Activated naive CD8-positive, alpha-beta T cell (primary cell): ENCODE measurements at regions not wholly inside any gene's neighbourhood (a gene's known extent, or its start where the extent isn't known, plus 50 kb on each side); places are given as distances from the start of the nearest gene placed in this dataset.

Experiments
- H3K27ac Mint-ChIP-seq: one replicate; pipeline ENCODE4 v1.8.0; 2021; ENCODE audit warnings: mixed read lengths
- H3K27me3 Mint-ChIP-seq: one replicate; pipeline ENCODE4 v1.8.0; 2021; ENCODE audit warnings: mixed read lengths
- H3K36me3 Mint-ChIP-seq: one replicate; pipeline ENCODE4 v1.8.0; 2021; ENCODE audit warnings: mixed read lengths
- H3K4me1 Mint-ChIP-seq: one replicate; pipeline ENCODE4 v1.8.0; 2021; ENCODE audit warnings: low read depth, mixed read lengths
- H3K4me3 Mint-ChIP-seq: one replicate; pipeline ENCODE4 v1.8.0; 2021; ENCODE audit warnings: mild to moderate bottlenecking, mixed read lengths
- H3K9me3 Mint-ChIP-seq: one replicate; pipeline ENCODE4 v1.8.0; 2021; ENCODE audit warnings: low read depth, mixed read lengths

DNA sequence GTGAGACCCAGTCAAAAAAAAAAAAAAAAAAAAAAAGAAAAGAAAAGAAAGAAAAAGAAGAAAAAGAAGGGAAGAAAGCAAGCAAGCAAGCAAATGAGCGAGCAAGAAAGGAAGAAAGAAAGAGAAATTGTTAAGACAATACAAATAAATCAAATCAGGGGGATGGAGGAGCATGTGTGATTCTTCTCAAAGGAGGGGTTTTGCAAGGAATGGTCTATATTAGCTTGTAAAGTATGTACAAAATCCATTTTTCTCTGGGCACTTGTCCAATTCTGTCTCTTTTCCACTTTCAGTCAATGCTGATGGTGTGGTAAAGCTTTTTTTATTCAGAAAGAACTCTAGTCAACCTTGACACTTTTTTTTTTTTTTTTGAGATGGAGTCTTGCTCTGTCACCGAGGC is 133.7 kb upstream of the TNFAIP3 start:
- Mint-ChIP-seq H3K27me3 (peaks cover 1% of the 10 kb centered on the region), H3K4me1 (peaks cover 23% of the 10 kb centered on the region), H3K4me3 (no peak overlapping the region), H3K36me3 (peaks cover 3% of the 10 kb centered on the region), H3K9me3 (no peaks in the 10 kb centered on the region), H3K27ac (no peak overlapping the region)

DNA sequence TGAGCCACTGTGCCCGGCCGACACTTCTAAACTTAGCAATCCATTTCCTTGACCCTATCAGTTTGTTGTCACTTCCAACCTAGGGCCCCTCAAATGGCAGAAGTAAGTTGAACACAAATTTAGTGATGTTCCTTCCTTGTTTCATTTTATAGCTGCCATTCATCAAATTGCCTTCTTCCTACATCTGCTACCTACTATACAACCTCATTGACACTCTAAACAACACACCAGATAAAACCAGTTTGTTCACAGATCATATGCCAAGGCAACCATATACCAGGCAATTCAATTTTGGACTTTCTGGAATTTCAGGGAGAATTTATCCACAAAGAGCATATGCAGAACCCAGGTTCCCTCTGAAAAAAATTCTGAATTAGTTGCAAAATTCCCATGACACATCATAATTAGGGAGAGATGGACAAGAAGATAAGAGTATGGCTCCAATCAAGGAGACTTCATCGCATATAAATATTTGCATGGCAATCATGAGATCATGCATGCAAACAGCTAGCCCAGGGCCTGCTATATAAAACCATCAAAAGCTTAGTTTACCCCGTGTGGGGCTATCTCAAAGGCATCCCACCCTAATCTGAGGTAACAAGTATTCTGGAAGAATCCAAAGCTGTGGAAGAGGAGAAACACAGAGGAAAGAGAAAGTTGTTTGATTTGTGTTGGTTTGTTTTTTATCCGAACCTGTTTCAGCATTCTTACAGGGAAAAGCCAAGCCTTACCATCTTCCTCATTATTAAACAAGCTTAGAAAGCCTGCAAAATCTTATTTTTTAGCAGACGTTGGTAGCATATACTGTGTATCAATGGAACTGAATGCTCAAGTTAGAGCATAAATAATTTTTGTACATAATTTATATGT is 132.8 kb upstream of the TNFAIP3 start:
- Mint-ChIP-seq H3K9me3 (no peaks in the 10 kb centered on the region), H3K4me3 (no peak overlapping the region)

DNA sequence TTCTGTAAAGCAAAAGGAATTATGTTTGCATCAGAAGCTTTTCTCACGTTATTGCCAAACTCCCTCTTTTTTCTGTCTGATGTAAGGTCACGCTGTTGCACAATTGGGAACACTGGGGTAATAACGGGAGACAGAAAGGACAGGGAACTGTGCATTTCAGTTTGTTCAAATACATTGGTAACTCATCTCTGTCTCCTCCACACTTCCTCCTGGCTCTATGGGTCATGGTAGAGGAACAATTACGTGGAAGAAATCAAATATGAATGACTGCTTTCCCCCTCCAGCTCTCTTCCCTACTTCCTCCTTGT is 132.2 kb upstream of the TNFAIP3 start:
- Mint-ChIP-seq H3K36me3 (peaks cover 3% of the 10 kb centered on the region), H3K4me1 (peaks cover 24% of the 10 kb centered on the region), H3K27ac (no peak overlapping the region), H3K9me3 (no peaks in the 10 kb centered on the region), H3K27me3 (peaks cover 1% of the 10 kb centered on the region), H3K4me3 (no peak overlapping the region)

More for the DNA sequence above, 132.8 kb upstream of the TNFAIP3 start:
- H3K36me3 Mint-ChIP-seq, result peaks cover 3% of the 10 kb centered on the region
- no peak overlapping the region for H3K27ac Mint-ChIP-seq
- H3K4me1 Mint-ChIP-seq, result peaks cover 24% of the 10 kb centered on the region
- H3K27me3 Mint-ChIP-seq, result peaks cover 1% of the 10 kb centered on the region

DNA sequence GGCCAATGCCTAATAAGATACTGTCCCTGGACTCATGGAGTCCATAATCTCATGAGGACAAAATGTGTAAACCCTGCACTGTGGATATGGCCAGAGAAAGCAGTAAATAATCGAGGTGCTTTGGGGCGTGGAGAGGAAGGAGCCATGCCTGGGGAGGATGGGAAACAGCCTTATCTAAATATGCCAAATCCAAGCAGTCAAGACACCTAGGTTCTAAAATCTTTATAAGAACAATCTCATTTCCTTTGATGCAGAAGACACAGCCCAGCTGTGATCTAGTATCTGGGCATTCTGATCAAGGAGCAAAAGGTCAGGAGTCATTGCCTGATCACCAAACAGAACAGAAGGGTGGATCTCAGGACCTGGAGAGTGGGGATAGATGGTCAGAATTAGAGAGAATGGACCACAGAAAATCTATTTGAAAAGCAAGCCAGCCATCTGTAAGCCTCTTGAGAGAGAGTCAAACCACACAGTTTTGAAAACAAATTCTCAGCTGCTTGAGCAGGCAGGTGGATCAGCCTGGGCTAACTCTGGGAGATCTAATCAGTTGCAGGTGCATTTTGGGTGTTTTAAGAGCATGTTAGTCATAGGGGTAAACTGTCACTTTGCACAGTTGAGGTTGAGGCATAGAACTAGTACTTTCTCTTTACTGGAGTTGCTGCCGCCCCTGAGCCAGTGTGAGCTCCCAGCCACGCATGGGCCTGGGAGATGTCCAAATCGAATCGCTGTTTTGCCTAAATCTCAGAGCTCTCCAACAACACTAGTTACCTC is 130.8 kb upstream of the TNFAIP3 start:
- Mint-ChIP-seq H3K27ac (peak overlapping the region; percentile 68), H3K9me3 (no peaks in the 10 kb centered on the region), H3K4me1 (peaks cover 24% of the 10 kb centered on the region), H3K27me3 (peaks cover 1% of the 10 kb centered on the region), H3K36me3 (peaks cover 3% of the 10 kb centered on the region), H3K4me3 (no peak overlapping the region)

DNA sequence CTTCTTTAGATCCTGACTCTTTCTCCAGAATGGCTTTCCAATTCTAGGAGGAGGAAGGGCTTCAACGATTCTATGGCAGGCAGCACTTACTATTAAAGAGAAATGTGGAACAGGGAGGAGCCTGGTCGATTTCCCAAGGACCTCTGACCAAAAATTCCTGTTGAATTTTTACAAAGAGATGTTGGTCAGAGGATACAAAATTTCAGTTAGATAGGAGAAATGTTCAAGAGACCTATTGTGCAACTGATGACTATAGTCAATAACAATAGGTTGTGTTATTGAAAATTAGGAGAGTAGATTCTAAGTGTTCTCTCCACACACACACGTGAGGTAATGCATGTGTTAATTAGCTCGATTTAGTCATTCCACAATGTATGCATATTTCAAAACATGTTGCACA is 130.1 kb upstream of the TNFAIP3 start:
- peaks cover 1% of the 10 kb centered on the region for H3K27me3 Mint-ChIP-seq

DNA sequence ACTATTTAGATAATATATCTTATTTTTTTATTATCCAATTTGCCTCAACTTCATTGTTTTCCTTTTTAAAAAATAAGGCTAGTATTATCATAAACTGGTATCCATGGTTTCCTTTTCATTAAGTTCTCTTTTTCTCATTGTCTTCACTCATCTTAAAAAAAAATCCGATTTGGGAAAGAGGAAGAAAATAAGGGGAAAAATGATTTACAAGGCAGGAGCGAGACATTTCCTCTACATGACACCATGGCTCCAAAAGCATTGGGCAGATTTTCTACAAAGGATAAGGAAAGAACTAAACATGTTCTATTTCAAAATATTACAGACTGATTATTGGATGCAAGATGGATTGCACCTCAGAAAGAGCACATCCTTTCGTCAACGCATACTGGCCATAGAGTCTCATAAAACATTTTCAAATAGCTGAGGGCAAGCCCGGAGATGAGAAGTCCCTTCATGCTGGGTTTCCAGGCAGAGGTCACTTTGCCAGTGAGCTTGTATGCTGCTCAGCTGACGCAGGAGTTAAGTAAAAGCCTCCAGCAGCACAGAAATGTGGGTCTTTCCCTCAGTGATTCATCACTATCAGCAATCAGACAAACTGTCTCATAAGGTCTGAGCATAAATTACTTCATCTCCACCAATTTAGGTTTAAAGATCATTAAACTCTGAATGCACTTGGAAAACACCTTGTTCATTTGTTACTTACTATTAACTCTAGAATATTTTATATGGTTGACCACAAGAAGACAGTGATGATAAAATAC is 129.0 kb upstream of the TNFAIP3 start:
- H3K4me1 Mint-ChIP-seq, result peaks cover 24% of the 10 kb centered on the region
- no peaks in the 10 kb centered on the region for H3K9me3 Mint-ChIP-seq
- peaks cover 3% of the 10 kb centered on the region for H3K36me3 Mint-ChIP-seq
- peaks cover 1% of the 10 kb centered on the region for H3K27me3 Mint-ChIP-seq
- H3K27ac Mint-ChIP-seq, result no peak overlapping the region
- H3K4me3 Mint-ChIP-seq, result no peak overlapping the region

More for the DNA sequence above, 130.1 kb upstream of the TNFAIP3 start:
- Mint-ChIP-seq H3K27ac (no peak overlapping the region), H3K9me3 (no peaks in the 10 kb centered on the region), H3K4me1 (peaks cover 24% of the 10 kb centered on the region), H3K36me3 (peaks cover 3% of the 10 kb centered on the region), H3K4me3 (no peak overlapping the region)

DNA sequence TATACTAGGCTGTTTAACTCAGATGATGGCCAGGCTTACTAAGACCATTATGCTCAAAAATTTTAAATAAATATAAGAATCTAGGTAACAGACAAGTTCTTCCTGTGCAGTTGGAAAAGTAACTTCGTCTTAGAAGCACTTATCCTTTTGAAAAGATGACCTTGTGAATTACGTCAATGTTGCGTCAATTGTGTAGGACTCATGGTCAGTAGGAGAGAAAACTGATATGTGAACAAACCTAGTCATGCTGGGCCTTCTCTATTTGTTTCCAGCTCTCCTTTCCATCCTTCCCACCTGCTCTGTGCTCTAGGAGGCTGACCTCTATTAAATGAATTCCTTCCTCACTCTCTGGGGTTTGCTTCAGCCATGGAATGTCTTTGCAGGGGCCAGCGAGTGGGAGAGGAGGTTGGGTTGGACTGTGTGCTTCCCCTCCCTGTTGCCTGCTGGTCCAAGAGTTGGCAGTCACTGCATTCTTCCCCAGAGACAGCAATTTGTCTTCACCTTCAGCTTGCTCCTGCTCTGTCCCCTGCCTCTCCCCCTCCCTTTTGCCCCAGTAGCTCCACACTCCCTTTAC is 128.0 kb upstream of the TNFAIP3 start:
- peaks cover under 1% of the 10 kb centered on the region for H3K27me3 Mint-ChIP-seq
- H3K9me3 Mint-ChIP-seq, result no peaks in the 10 kb centered on the region
- peaks cover 28% of the 10 kb centered on the region for H3K4me1 Mint-ChIP-seq
- H3K36me3 Mint-ChIP-seq, result peaks cover 1% of the 10 kb centered on the region
- H3K4me3 Mint-ChIP-seq, result no peak overlapping the region
- H3K27ac Mint-ChIP-seq, result no peak overlapping the region

DNA sequence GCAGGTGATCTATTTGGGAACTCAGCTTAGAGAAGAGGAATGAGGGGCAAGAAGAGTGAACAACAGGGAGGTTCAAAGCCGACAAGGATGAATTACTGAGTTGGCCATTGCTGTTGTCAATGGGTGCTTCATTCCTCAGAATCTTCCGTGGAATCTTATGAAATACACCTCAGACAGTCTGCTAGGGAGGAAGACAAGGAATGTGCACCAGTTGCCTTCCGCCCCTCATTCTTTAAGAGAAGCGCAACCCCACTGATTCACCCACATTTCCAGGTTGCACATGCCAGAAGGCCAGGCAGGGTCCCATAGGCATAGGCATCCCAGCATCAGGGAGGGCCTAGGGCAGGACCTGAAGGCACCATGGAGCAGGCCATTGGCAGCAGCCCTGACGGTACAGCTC is 127.5 kb upstream of the TNFAIP3 start:
- H3K4me1 Mint-ChIP-seq, result peaks cover 28% of the 10 kb centered on the region
- no peak overlapping the region for H3K27ac Mint-ChIP-seq

DNA sequence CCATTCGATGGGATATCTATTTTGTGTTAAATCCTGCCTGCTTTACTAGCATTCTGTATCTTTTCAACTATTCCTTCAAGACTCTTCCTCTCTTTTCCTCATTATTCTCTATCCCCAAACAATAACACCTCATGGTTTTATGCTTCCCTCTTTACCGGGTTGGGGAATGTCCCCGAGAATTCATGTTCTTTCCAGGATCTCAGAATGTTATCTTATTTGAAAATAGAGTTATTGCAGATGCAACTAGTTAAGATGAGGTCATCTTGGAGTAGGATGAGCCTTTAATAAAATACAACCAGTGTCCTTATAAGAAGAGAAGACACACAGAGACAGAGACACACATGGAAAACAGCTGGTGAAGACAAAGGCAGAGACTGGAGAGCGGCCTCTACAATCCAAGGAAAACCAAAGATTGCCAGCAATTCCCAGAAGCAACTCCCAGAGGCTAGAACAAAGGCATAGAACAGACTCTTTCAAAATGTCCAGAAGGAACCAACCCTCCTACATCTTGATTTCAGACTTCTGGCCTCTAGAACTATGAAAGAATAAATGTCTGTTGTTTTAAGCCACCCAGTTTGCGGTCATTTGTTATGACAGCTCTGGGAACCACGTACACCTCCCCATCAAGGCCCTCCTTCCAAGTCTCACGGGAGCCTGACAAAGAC is 126.8 kb upstream of the TNFAIP3 start:
- Mint-ChIP-seq H3K4me1 (peaks cover 28% of the 10 kb centered on the region), H3K4me3 (no peak overlapping the region), H3K36me3 (no peaks in the 10 kb centered on the region), H3K9me3 (no peaks in the 10 kb centered on the region), H3K27ac (no peak overlapping the region), H3K27me3 (no peaks in the 10 kb centered on the region)

More for the DNA sequence above, 127.5 kb upstream of the TNFAIP3 start:
- no peaks in the 10 kb centered on the region for H3K9me3 Mint-ChIP-seq
- no peaks in the 10 kb centered on the region for H3K36me3 Mint-ChIP-seq
- no peaks in the 10 kb centered on the region for H3K27me3 Mint-ChIP-seq
- no peak overlapping the region for H3K4me3 Mint-ChIP-seq

DNA sequence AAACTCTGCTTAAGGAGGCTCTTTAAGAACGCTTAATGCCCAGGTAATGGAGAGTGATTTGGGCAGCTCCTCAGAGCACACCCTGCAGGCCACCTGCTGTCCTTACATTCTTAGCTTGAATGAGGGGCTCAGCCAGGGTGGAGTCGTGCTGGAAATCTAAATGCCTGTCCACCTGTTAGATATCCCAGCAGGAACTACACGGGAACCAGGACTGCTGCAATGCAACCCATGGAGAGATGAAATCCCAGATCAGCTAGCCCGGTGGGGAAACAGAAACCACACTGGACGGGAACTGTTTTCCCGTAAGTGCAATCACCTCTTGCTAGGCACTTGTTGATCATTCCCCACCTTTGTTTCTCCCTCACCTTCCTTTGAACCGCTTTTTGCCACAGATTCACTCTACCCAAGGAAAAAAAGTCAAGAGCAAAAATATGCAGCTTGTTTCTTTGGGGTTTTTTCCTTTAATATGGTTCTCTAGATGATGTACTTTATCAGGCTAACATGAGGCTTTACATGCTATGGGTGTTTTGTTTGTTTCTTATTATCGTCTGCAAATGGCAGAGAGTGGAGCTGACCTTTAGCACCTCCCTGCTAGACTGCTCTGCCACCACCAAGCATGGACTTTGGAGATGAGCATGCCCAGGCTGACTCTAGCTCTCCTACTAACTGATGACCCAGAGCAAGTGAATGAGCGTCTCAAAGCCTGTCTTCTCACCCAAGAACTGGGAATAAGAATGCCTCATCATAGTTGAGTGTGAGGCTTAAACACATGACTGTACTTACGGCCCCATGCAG is 125.9 kb upstream of the TNFAIP3 start:
- no peak overlapping the region for H3K27ac Mint-ChIP-seq

DNA sequence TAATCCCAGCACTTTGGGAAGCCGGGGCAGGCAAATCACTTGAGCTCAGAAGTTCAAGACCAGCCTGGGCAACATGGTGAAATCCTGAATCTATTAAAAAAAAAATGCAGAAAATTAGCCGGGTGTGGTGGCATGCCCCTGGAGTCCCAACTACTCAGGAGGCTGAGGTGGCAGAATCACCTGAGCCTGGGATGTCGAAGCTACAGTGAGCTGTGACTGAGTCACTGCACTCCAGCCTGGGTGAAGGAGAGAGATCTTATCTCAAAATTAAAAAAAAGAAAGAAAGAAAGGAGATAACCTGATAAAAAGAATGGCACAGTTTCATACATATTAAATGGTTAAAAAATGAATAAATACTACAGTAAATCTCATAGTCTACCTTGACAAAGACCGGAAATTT is 123.6 kb upstream of the TNFAIP3 start:
- Mint-ChIP-seq H3K36me3 (no peaks in the 10 kb centered on the region), H3K4me3 (no peak overlapping the region), H3K27me3 (no peaks in the 10 kb centered on the region), H3K9me3 (no peaks in the 10 kb centered on the region), H3K27ac (no peak overlapping the region), H3K4me1 (peaks cover 6% of the 10 kb centered on the region)

More for the DNA sequence above, 125.9 kb upstream of the TNFAIP3 start:
- H3K36me3 Mint-ChIP-seq, result no peaks in the 10 kb centered on the region
- peaks cover 23% of the 10 kb centered on the region for H3K4me1 Mint-ChIP-seq
- no peaks in the 10 kb centered on the region for H3K27me3 Mint-ChIP-seq
- H3K4me3 Mint-ChIP-seq, result no peak overlapping the region
- H3K9me3 Mint-ChIP-seq, result no peaks in the 10 kb centered on the region

DNA sequence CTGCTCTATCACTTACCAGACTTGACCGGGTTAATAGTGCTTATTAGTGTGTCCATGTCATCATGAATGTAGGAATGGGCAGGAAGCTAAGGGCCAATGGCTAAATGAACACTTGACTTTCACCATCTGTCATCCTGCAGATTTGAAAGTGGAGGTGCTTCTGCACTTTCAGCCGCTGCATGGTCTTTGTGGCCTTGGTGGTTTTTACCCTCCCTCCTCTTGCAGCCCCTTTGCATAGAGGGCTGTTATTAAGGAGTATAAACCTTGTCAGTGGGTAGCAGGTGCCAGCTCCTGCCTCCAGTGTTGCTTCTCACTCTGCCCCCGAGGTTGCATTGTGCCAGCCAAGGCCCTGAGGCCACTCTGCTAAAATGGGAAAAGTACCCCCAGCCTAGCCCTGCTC is 122.2 kb upstream of the TNFAIP3 start:
- Mint-ChIP-seq H3K4me1 (peaks cover 6% of the 10 kb centered on the region), H3K9me3 (no peaks in the 10 kb centered on the region), H3K36me3 (no peaks in the 10 kb centered on the region), H3K27me3 (no peaks in the 10 kb centered on the region), H3K27ac (no peak overlapping the region), H3K4me3 (no peak overlapping the region)

DNA sequence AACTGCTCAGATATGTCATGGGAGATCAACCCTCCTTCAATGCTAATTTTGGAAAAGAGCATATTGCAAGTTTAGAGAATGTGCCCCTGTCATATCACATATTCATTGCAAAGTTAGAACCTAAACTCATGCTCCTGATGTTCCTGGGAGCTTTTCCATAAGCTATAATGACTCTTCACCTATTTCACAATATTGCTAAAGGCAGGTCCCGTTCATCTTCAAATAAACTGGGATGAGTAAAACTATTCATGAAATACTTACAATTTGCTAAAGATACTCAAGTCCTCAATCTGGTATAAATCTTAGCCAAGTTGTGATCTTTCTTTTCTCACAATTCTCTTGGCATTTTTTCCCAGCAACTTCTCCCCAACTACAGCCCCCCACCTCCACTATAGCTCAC is 121.7 kb upstream of the TNFAIP3 start:
- H3K4me3 Mint-ChIP-seq, result no peak overlapping the region
- H3K9me3 Mint-ChIP-seq, result no peaks in the 10 kb centered on the region
- H3K27ac Mint-ChIP-seq, result no peak overlapping the region
- no peaks in the 10 kb centered on the region for H3K36me3 Mint-ChIP-seq
- H3K4me1 Mint-ChIP-seq, result peaks cover 6% of the 10 kb centered on the region
- no peaks in the 10 kb centered on the region for H3K27me3 Mint-ChIP-seq

DNA sequence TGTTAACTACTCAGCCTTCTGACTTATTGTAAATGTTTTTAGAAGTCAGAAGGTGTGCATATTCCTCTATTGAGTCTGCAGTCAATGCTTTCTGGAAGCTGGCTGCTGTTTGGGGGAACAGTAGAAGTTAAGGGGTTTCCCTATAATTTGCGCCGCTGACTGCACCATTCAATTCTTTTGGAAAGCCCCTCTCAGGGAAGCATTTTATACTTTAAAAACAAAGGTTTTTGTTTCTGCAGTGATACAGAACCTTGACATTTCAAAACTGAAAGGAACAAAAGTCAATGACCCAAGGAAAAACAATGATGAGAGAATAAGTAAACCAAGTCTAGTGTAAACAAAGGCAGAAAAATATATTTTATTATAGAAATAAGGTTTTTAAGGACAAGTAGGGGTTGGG is 120.8 kb upstream of the TNFAIP3 start:
- peaks cover 6% of the 10 kb centered on the region for H3K4me1 Mint-ChIP-seq
- H3K4me3 Mint-ChIP-seq, result no peak overlapping the region
- no peak overlapping the region for H3K27ac Mint-ChIP-seq
- H3K27me3 Mint-ChIP-seq, result no peaks in the 10 kb centered on the region
- no peaks in the 10 kb centered on the region for H3K9me3 Mint-ChIP-seq
- no peaks in the 10 kb centered on the region for H3K36me3 Mint-ChIP-seq
